ENCODE measurements at regions not wholly inside any gene's neighbourhood (a gene's known extent, or its start where the extent isn't known, plus 50 kb on each side); places are given as distances from the start of the nearest gene placed in this dataset.
A peak's percentile ranks its signal among the peaks of the same experiment; 100 is the strongest.
"Not testable (repeated sequence)": the region's sequence is repeated elsewhere in the genome, so short reads cannot be mapped to it uniquely, and the experiment has no call there.

GRCh38 chr1:193402037-193402436 lies 215.6 kb upstream of the B3GALT2 start:
- H3K36me3 ChIP-seq (ENCODE audit: control insufficient read depth, insufficient read depth, low read length): no peaks in the 10 kb centered on the region
- no peak overlapping the region for H3K4me3 ChIP-seq (ENCODE audit: low read length)
- H3K27me3 ChIP-seq (ENCODE audit: control insufficient read depth, insufficient read depth, low read length): no peaks in the 10 kb centered on the region
- H3K4me1 ChIP-seq (ENCODE audit: control insufficient read depth, insufficient read depth, low read length): no peaks in the 10 kb centered on the region
- H3K9ac ChIP-seq (ENCODE audit: low read length): no peak overlapping the region
- H3K9me3 ChIP-seq (ENCODE audit: control insufficient read depth, low read length): no peaks in the 10 kb centered on the region

DNA sequence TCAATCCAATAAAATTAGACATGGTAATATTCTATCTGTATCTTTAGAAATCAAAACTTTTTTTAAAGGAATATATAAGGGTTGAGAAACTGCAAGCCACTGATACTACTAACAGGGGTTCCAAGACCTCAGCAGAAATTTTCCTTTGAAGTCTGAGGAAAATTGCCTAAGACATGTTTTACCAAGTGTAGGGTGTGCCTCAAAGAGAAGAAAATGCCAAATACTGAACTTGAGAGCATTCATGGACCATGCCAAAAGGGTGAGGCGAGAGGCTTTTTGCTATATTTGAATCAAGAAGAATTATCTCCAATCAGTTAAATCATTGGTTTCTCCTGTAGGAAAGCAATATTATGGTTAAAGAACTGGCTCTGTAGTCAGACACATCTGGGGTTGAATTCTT lies 207.9 kb upstream of the B3GALT2 start:
- Histone ChIP-seq H3K4me1 (ENCODE audit: control insufficient read depth, insufficient read depth, low read length) (no peaks in the 10 kb centered on the region), H3K36me3 (ENCODE audit: control insufficient read depth, insufficient read depth, low read length) (no peaks in the 10 kb centered on the region), H3K4me3 (ENCODE audit: low read length) (no peak overlapping the region), H3K27me3 (ENCODE audit: control insufficient read depth, insufficient read depth, low read length) (no peaks in the 10 kb centered on the region), H3K9ac (ENCODE audit: low read length) (no peak overlapping the region), H3K9me3 (ENCODE audit: control insufficient read depth, low read length) (no peaks in the 10 kb centered on the region)

- Histone ChIP-seq H3K36me3 (ENCODE audit: control insufficient read depth, insufficient read depth, low read length) (no peaks in the 10 kb centered on the region), H3K27me3 (ENCODE audit: control insufficient read depth, insufficient read depth, low read length) (no peaks in the 10 kb centered on the region), H3K4me1 (ENCODE audit: control insufficient read depth, insufficient read depth, low read length) (no peaks in the 10 kb centered on the region), H3K4me3 (ENCODE audit: low read length) (no peak overlapping the region), H3K9ac (ENCODE audit: low read length) (no peak overlapping the region), H3K9me3 (ENCODE audit: control insufficient read depth, low read length) (no peaks in the 10 kb centered on the region)
Measured at GRCh38 chr1:193392686-193393085, 206.3 kb upstream of the B3GALT2 start.

DNA sequence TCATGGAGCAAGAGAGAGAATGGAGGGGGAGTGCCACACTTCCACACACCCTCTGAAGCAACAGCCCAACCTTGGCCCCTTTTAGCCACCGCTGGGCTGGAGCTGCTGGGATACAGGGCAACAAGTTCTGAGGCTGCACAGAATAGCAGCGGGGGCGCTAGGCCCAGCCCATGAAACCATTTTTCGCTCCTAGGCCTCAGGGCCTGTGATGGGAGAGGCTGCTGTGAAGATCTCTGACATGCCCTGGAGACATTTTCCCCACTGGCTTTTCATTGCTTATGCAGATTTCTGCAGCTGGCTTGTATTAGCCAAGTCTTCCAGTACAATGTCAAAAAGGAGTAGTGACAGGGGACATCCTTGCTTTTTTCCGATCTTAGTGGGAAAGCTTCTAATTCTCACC lies 202.3 kb upstream of the B3GALT2 start:
- Histone ChIP-seq H3K27me3 (ENCODE audit: control insufficient read depth, insufficient read depth, low read length) (no peaks in the 10 kb centered on the region), H3K9me3 (ENCODE audit: control insufficient read depth, low read length) (no peaks in the 10 kb centered on the region), H3K36me3 (ENCODE audit: control insufficient read depth, insufficient read depth, low read length) (no peaks in the 10 kb centered on the region), H3K4me1 (ENCODE audit: control insufficient read depth, insufficient read depth, low read length) (no peaks in the 10 kb centered on the region), H3K9ac (ENCODE audit: low read length) (no peak overlapping the region), H3K4me3 (ENCODE audit: low read length) (no peak overlapping the region)

GRCh38 chr1:193388165-193388564 lies 201.8 kb upstream of the B3GALT2 start:
- H3K4me1 ChIP-seq (ENCODE audit: control insufficient read depth, insufficient read depth, low read length): no peaks in the 10 kb centered on the region
- no peak overlapping the region for H3K9ac ChIP-seq (ENCODE audit: low read length)
- no peaks in the 10 kb centered on the region for H3K36me3 ChIP-seq (ENCODE audit: control insufficient read depth, insufficient read depth, low read length)
- H3K4me3 ChIP-seq (ENCODE audit: low read length): no peak overlapping the region
- no peaks in the 10 kb centered on the region for H3K27me3 ChIP-seq (ENCODE audit: control insufficient read depth, insufficient read depth, low read length)
- H3K9me3 ChIP-seq (ENCODE audit: control insufficient read depth, low read length): no peaks in the 10 kb centered on the region

DNA sequence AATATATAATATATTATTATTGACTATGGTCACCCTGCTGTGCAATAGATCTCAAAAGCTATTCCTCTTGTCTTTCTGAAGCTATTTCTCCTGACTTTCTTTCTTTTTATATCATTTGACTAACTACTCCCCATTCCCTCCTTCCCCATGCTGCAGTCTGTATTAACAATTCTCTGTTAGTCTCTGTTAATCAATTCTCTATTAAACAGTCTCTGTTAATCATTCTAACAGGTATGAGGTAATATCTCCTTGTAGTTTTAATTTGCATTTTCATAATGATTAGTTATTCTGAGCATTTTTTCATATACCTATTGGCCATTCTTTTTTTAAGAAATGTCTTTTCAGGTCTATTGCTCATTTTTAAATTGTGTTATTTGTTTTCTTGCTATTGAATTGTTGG lies 201.0 kb upstream of the B3GALT2 start:
- no peak overlapping the region for H3K4me3 ChIP-seq (ENCODE audit: low read length)
- H3K4me1 ChIP-seq (ENCODE audit: control insufficient read depth, insufficient read depth, low read length): no peaks in the 10 kb centered on the region
- H3K9me3 ChIP-seq (ENCODE audit: control insufficient read depth, low read length): no peaks in the 10 kb centered on the region
- H3K9ac ChIP-seq (ENCODE audit: low read length): no peak overlapping the region
- no peaks in the 10 kb centered on the region for H3K36me3 ChIP-seq (ENCODE audit: control insufficient read depth, insufficient read depth, low read length)
- no peaks in the 10 kb centered on the region for H3K27me3 ChIP-seq (ENCODE audit: control insufficient read depth, insufficient read depth, low read length)

DNA sequence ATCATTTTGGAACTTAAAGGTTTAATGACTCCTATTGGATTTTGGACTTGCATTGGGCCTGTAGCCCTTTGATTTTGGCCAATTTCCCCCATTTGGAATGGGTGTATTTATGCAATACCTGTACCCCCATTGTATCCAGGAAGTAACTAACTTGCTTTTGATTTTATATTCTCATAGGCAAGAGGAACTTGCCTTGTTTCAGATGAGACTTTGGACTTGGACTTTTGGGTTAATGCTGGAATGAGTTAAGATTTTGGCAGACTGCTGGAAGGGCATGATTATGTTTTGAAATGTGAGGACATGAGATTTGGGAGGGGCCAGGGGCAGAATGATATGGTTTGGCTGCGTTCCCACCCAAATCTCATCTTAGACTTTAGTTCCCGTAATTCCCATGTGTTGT lies 192.0 kb upstream of the B3GALT2 start:
- H3K4me3 ChIP-seq (ENCODE audit: low read length); H3K27me3 ChIP-seq (ENCODE audit: control insufficient read depth, insufficient read depth, low read length); H3K9me3 ChIP-seq (ENCODE audit: control insufficient read depth, low read length); H3K9ac ChIP-seq (ENCODE audit: low read length); H3K36me3 ChIP-seq (ENCODE audit: control insufficient read depth, insufficient read depth, low read length); H3K4me1 ChIP-seq (ENCODE audit: control insufficient read depth, insufficient read depth, low read length): not testable (repeated sequence)

DNA sequence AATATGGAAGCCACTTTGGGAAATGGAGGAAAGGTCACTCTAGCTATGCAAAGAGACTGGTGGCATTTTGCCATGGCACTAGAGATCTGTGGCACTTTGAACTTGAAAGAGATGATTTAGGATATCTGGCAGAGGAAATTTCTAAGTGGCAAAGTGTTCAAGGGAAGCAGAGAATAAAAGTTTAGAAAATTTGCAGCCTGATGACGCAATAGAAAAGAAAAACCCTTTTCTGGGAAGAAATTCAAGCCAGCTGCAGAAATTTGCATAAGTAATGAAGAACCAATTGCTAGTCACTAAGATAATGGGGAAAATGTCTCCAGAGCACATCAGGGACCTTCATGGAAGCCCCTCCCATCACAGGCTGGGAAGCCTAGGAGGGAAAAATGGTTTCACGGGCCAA lies 191.1 kb upstream of the B3GALT2 start:
- Histone ChIP-seq H3K4me3 (ENCODE audit: low read length) (no peak overlapping the region), H3K9ac (ENCODE audit: low read length) (no peak overlapping the region), H3K36me3 (ENCODE audit: control insufficient read depth, insufficient read depth, low read length) (no peaks in the 10 kb centered on the region), H3K4me1 (ENCODE audit: control insufficient read depth, insufficient read depth, low read length) (no peaks in the 10 kb centered on the region), H3K27me3 (ENCODE audit: control insufficient read depth, insufficient read depth, low read length) (no peaks in the 10 kb centered on the region), H3K9me3 (ENCODE audit: control insufficient read depth, low read length) (no peaks in the 10 kb centered on the region)

- Histone ChIP-seq H3K9ac (ENCODE audit: low read length) (no peak overlapping the region), H3K27me3 (ENCODE audit: control insufficient read depth, insufficient read depth, low read length) (no peaks in the 10 kb centered on the region), H3K4me3 (ENCODE audit: low read length) (no peak overlapping the region), H3K9me3 (ENCODE audit: control insufficient read depth, low read length) (no peaks in the 10 kb centered on the region), H3K4me1 (ENCODE audit: control insufficient read depth, insufficient read depth, low read length) (no peaks in the 10 kb centered on the region), H3K36me3 (ENCODE audit: control insufficient read depth, insufficient read depth, low read length) (no peaks in the 10 kb centered on the region)
Measured at GRCh38 chr1:193372553-193372952, 186.1 kb upstream of the B3GALT2 start.

DNA sequence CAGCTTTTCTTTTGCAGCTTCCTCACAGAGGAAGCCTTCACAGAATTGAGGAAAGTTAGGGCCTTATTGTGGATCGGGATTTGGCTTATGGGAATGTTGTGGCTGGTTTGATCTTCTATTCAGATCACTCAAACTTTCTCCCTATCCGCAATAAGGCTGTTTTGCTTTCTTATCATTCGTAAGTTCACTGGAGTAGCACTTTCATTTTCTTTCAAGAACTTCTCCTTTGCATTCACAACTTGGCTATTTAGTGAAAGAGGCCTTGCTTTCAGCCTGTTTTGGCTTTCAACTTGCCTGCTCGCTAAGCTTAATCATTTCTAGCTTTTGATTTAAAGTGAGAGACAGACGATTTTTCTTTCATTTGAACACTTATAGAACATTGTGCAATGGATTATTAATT lies 181.9 kb upstream of the B3GALT2 start:
- no peaks in the 10 kb centered on the region for H3K4me1 ChIP-seq (ENCODE audit: control insufficient read depth, insufficient read depth, low read length)
- no peak overlapping the region for H3K4me3 ChIP-seq (ENCODE audit: low read length)
- no peaks in the 10 kb centered on the region for H3K27me3 ChIP-seq (ENCODE audit: control insufficient read depth, insufficient read depth, low read length)
- no peaks in the 10 kb centered on the region for H3K9me3 ChIP-seq (ENCODE audit: control insufficient read depth, low read length)
- H3K9ac ChIP-seq (ENCODE audit: low read length): peak overlapping the region; percentile 24
- no peaks in the 10 kb centered on the region for H3K36me3 ChIP-seq (ENCODE audit: control insufficient read depth, insufficient read depth, low read length)

- Histone ChIP-seq H3K4me1 (ENCODE audit: control insufficient read depth, insufficient read depth, low read length) (no peaks in the 10 kb centered on the region), H3K27me3 (ENCODE audit: control insufficient read depth, insufficient read depth, low read length) (no peaks in the 10 kb centered on the region), H3K9me3 (ENCODE audit: control insufficient read depth, low read length) (no peaks in the 10 kb centered on the region), H3K4me3 (ENCODE audit: low read length) (no peak overlapping the region), H3K36me3 (ENCODE audit: control insufficient read depth, insufficient read depth, low read length) (no peaks in the 10 kb centered on the region), H3K9ac (ENCODE audit: low read length) (peak overlapping the region; percentile 24)
Measured at GRCh38 chr1:193367863-193368262, 181.4 kb upstream of the B3GALT2 start.

DNA sequence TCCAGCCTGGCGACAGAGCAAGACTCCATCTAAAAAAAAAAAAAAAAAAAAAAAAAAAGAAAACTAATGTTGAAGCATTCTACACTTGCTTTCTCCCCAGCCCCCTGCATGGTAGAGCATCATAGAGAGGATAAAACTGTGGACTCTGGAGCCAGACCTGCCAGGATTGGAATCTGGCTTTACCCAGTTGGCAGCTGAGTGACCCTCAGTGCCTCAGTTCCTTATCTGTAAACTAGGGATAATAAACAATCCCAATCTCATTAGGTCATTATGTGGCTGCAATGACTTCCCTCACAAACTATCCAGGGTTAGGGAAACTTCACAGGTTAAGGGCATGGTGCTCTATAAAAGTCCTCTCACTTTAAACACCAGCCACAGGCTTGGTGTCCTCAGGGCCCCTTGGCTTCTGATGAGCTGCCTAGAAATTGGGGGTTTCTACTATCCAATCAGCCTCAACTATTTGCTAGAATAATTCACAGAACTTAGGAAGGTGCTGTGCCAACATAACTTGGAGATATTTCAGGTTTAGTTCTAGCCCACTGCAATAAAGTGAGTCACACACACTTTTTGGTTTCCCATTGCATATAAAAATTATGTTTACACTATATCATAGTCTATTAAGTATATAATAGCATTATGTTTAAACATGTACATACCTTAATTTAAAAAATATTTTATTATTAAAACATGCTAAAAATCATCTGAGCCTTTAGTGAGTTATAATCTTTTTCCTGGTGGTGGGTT lies 180.5 kb upstream of the B3GALT2 start:
- Histone ChIP-seq H3K27me3 (ENCODE audit: control insufficient read depth, insufficient read depth, low read length) (no peaks in the 10 kb centered on the region), H3K36me3 (ENCODE audit: control insufficient read depth, insufficient read depth, low read length) (no peaks in the 10 kb centered on the region), H3K4me1 (ENCODE audit: control insufficient read depth, insufficient read depth, low read length) (no peaks in the 10 kb centered on the region), H3K9ac (ENCODE audit: low read length) (no peak overlapping the region), H3K4me3 (ENCODE audit: low read length) (no peak overlapping the region), H3K9me3 (ENCODE audit: control insufficient read depth, low read length) (no peaks in the 10 kb centered on the region)

GRCh38 chr1:193365966-193366365 lies 179.6 kb upstream of the B3GALT2 start:
- Histone ChIP-seq H3K9me3 (ENCODE audit: control insufficient read depth, low read length) (no peaks in the 10 kb centered on the region), H3K9ac (ENCODE audit: low read length) (no peak overlapping the region), H3K27me3 (ENCODE audit: control insufficient read depth, insufficient read depth, low read length) (no peaks in the 10 kb centered on the region), H3K4me1 (ENCODE audit: control insufficient read depth, insufficient read depth, low read length) (no peaks in the 10 kb centered on the region), H3K4me3 (ENCODE audit: low read length) (no peak overlapping the region), H3K36me3 (ENCODE audit: control insufficient read depth, insufficient read depth, low read length) (no peaks in the 10 kb centered on the region)
